ENCODE measurements at regions not wholly inside any gene's neighbourhood (a gene's known extent, or its start where the extent isn't known, plus 50 kb on each side); places are given as distances from the start of the nearest gene placed in this dataset.

DNA sequence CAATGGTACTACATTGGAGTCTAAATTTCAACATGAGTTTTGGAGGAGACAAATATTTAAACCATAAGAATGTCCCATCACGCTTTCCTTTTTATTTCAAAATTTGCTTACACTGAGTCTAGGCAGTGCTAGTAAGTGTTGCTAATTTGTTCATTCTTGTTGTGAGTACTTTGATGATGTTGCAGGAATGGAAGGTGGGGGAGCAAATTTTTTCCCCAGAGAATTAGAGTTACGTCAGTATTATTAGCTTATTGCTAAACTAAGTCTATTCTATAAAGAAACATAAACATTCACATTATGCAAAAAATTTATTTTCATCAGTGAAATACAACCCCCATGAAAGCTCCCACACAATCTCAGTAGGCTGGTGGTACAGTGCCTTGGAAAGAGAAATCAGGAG, 88.0 kb downstream of the BLID start:
- intact Hi-C loops (cut with DNase I) = no loop called here
- WGBS, 4 donors = 88 to 91% (median 89%) methylated on average over 2 of the region's 2 CpGs

GRCh38 chr11:122025757-122026156, 90.3 kb downstream of the BLID start:
- TF ChIP-seq CTCF (IDR thresholded peaks at IDR 0.05) (no peak), POLR2A (IDR thresholded peaks at IDR 0.05) (no peak)
- no peaks in the 10 kb centered on the region for H3K27me3 ChIP-seq
- WGBS, 4 donors = 84 to 89% (median 85%) methylated on average over 12 of the region's 12 CpGs
- H3K4me1 ChIP-seq (replicated peaks in 1 of 2) = no peaks in the 10 kb centered on the region
- no peak overlapping the region for H3K4me3 ChIP-seq
- H3K9me3 ChIP-seq (replicated peaks in 1 of 3) = no peaks in the 10 kb centered on the region
- intact Hi-C loops (cut with DNase I) = no loop called here
- DNase-seq = no peak
- H3K27ac ChIP-seq = no peak overlapping the region
- no peaks in the 10 kb centered on the region for H3K36me3 ChIP-seq (replicated peaks in 1 of 2)

More for the DNA sequence above, 88.0 kb downstream of the BLID start:
- TF ChIP-seq POLR2A (IDR thresholded peaks at IDR 0.05) = no peak
- no peak for TF ChIP-seq CTCF (IDR thresholded peaks at IDR 0.05)
- Histone ChIP-seq H3K4me1 (replicated peaks in 1 of 2) (no peaks in the 10 kb centered on the region), H3K27me3 (no peaks in the 10 kb centered on the region), H3K36me3 (replicated peaks in 1 of 2) (no peaks in the 10 kb centered on the region), H3K4me3 (no peak overlapping the region), H3K27ac (no peak overlapping the region), H3K9me3 (replicated peaks in 1 of 3) (no peaks in the 10 kb centered on the region)
- no peak for DNase-seq

- DNase-seq = no peak
- Histone ChIP-seq H3K36me3 (replicated peaks in 1 of 2) (no peaks in the 10 kb centered on the region), H3K27ac (no peak overlapping the region), H3K4me1 (replicated peaks in 1 of 2) (no peaks in the 10 kb centered on the region), H3K9me3 (replicated peaks in 1 of 3) (no peaks in the 10 kb centered on the region), H3K4me3 (no peak overlapping the region), H3K27me3 (no peaks in the 10 kb centered on the region)
- intact Hi-C loops (cut with DNase I) = no loop called here
- TF ChIP-seq POLR2A (IDR thresholded peaks at IDR 0.05) (no peak), CTCF (IDR thresholded peaks at IDR 0.05) (no peak)
- WGBS, 4 donors = 63 to 90% (median 72%) methylated on average over 3 of the region's 3 CpGs
These were observed 91.7 kb downstream of the BLID start for GRCh38 chr11:122024278-122024677.

DNA sequence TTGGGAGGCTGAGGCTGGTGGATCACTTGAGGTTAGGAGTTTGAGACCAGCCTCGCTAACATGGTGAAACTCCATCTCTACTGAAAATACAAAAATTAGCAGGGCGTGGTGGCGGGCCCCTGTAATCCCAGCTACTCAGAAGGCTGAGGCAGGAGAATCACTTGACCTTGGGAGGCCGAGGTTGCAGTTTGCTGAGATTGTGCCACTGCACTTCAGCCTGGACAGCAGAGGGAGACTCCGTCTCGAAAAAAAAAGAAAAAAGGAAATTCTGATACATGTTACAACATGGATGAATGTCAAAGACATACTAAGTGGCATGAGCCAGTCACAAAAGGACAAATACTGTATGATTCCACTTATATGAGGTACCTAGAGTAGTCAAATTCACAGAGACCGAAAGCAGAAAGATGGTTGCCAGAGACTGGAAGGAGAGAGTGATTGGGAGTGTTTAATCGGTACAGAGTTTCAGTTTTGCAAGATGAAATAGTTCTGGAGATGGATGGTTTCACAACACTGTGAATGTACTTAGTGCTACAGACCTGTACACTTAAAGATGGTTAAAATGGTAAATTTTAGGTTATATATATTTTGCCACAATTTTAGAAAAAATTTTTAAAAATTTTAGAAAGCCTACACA, 92.3 kb downstream of the BLID start:
- Histone ChIP-seq H3K9me3 (replicated peaks in 1 of 3) (no peaks in the 10 kb centered on the region), H3K4me3 (no peak overlapping the region), H3K4me1 (replicated peaks in 1 of 2) (no peaks in the 10 kb centered on the region), H3K36me3 (replicated peaks in 1 of 2) (no peaks in the 10 kb centered on the region), H3K27me3 (no peaks in the 10 kb centered on the region), H3K27ac (no peak overlapping the region)
- TF ChIP-seq CTCF (IDR thresholded peaks at IDR 0.05) (peak in 2 of 6 experiments; percentile 16 to 21), POLR2A (IDR thresholded peaks at IDR 0.05) (no peak)
- intact Hi-C loops (cut with DNase I) = no loop called here
- DNase-seq = no peak
- WGBS, 4 donors = 83 to 86% (median 85%) methylated on average over 8 of the region's 8 CpGs

Measured in adrenal gland (tissue), 9 donors.